ENCODE measurements at regions not wholly inside any gene's neighbourhood (a gene's known extent, or its start where the extent isn't known, plus 50 kb on each side); places are given as distances from the start of the nearest gene placed in this dataset.

- TF ChIP-seq FOXM1 (IDR thresholded peaks at IDR 0.05; ENCODE audit: low read depth, low read length) (no peak), EZH2 (IDR thresholded peaks at IDR 0.05; ENCODE audit: borderline replicate concordance, control insufficient read depth, low read depth, low read length) (no peak), CTCF (IDR thresholded peaks at IDR 0.05 in 2 of 3, conservative IDR thresholded peaks at IDR 0.05 in 1 of 3; ENCODE audit: control insufficient read depth in 2 of 3, extremely low read depth in 1 of 3, insufficient read depth in 1 of 3, low read depth in 3 of 3, low read length in 3 of 3) (no peak), TARDBP (IDR thresholded peaks at IDR 0.05; ENCODE audit: borderline replicate concordance) (no peak), RAD21 (IDR thresholded peaks at IDR 0.05; ENCODE audit: insufficient read depth, low read depth, low read length) (no peak)
These were observed 272.9 kb downstream of the UTP18 start for GRCh38 chr17:51533219-51533618.

Data from GM12878 (cell line).